Endothelial cell of umbilical vein (primary cell): ENCODE measurements at regions not wholly inside any gene's neighbourhood (a gene's known extent, or its start where the extent isn't known, plus 50 kb on each side); places are given as distances from the start of the nearest gene placed in this dataset.

ENCODE experiments used
- BruUV-seq: library from RNA; stranded (reverse); fragments of 400-500 nt; replicated peaks from 2 replicates; lab custom pipeline; 2021; lab: Mats Ljungman, UMichigan
- CTCF ChIA-PET: fragments of 300-600, 350-600 bp; sonication (Branson Sonifier 250); formaldehyde crosslinking; loops from one replicate; lab custom pipeline; 2021; ENCODE audit warnings: antibody characterized with exemption, inconsistent platforms; lab: Charles Lee
- POLR2A ChIA-PET: fragments of 300-600, 350-600 bp; sonication (Branson Sonifier 250); formaldehyde crosslinking; loops from one replicate; lab custom pipeline; 2021; ENCODE audit warnings: antibody characterized with exemption, inconsistent platforms; lab: Charles Lee
- DNase-seq: peaks from one replicate; pipeline ENCODE4 v3.0.0-alpha.2; 2011; ENCODE audit warnings: low read depth, low spot score
- FAIRE-seq: peaks from 2 replicates; lab custom pipeline; 2011; peaks lifted over from hg19 to GRCh38; lab: Jason Lieb, UNC
- H2AFZ ChIP-seq: 2 replicates; pipeline ENCODE4 v1.6.0; 2012; ENCODE audit warnings: low read depth, low read length, control low read depth, inconsistent platforms
- H3K27ac ChIP-seq: 2 replicates; pipeline ENCODE4 v1.5.1; 2011; ENCODE audit warnings: low read depth, mild to moderate bottlenecking, control low read depth, low read length, moderate library complexity; ENCODE audit not compliant: insufficient read depth
- H3K27me3 ChIP-seq, 2 experiments: 2 replicates each; pipeline versions ENCODE4 v1.6.0 to v1.6.1; 2011; ENCODE audit warnings: low read length in 2 of 2, mixed read lengths in 1 of 2; ENCODE audit not compliant: control insufficient read depth in 2 of 2, insufficient read depth in 2 of 2
- H3K36me3 ChIP-seq, 2 experiments: 2 replicates in 1 of 2; 3 replicates in 1 of 2; pipeline ENCODE4 v1.5.1; 2011; ENCODE audit warnings: low read length in 2 of 2, mild to moderate bottlenecking in 1 of 2, moderate library complexity in 1 of 2; ENCODE audit not compliant: control insufficient read depth in 2 of 2, insufficient read depth in 2 of 2; ENCODE audit errors: extremely low read depth in 1 of 2
- H3K4me1 ChIP-seq: 3 replicates; pipeline ENCODE4 v1.5.1; 2011; ENCODE audit warnings: mild to moderate bottlenecking, low read length; ENCODE audit not compliant: control insufficient read depth, insufficient read depth; ENCODE audit errors: extremely low read depth
- H3K4me2 ChIP-seq: 2 replicates; pipeline ENCODE4 v1.6.1; 2011; ENCODE audit warnings: low read length, control low read depth, mixed read lengths; ENCODE audit not compliant: insufficient read depth
- H3K4me3 ChIP-seq, 3 experiments: fragments of 200-600 bp in 1 of 3; sonication (generic), shearing (Covaris generic) in 1 of 3; replicated peaks in 1 of 3; 2 replicates each; pipeline ENCODE4 v1.5.1; 2011 to 2016; ENCODE audit warnings: control low read depth in 3 of 3, low read length in 3 of 3, mild to moderate bottlenecking in 2 of 3, inconsistent platforms in 1 of 3, low read depth in 1 of 3, moderate library complexity in 1 of 3; ENCODE audit not compliant: insufficient read depth in 1 of 3
- H3K79me2 ChIP-seq: 2 replicates; pipeline ENCODE4 v1.6.0; 2012; ENCODE audit warnings: low read length, inconsistent platforms; ENCODE audit not compliant: control insufficient read depth, insufficient read depth
- H3K9ac ChIP-seq: replicated peaks from 2 replicates; pipeline ENCODE3; 2011; ENCODE audit warnings: low read length, control low read depth; ENCODE audit not compliant: insufficient read depth; ENCODE audit errors: extremely low read depth
- H3K9me1 ChIP-seq: replicated peaks from 3 replicates; pipeline ENCODE4 v1.6.0; 2011; ENCODE audit warnings: mild to moderate bottlenecking, low read length; ENCODE audit not compliant: control insufficient read depth, insufficient read depth; ENCODE audit errors: extremely low read depth
- H3K9me3 ChIP-seq: replicated peaks from 2 replicates; pipeline ENCODE4 v1.5.1; 2012; ENCODE audit warnings: low read length, inconsistent platforms; ENCODE audit not compliant: control insufficient read depth, insufficient read depth
- H4K20me1 ChIP-seq: replicated peaks from 2 replicates; pipeline ENCODE3; 2011; ENCODE audit warnings: mild to moderate bottlenecking, low read length; ENCODE audit not compliant: control insufficient read depth, insufficient read depth; ENCODE audit errors: extremely low read depth
- CTCF ChIP-seq, 2 donors: IDR thresholded peaks; 1 replicate in 1 of 2; 2 replicates in 1 of 2; pipeline ENCODE4 v1.5.1; 2011; ENCODE audit warnings: low read length in 2 of 2, mild to moderate bottlenecking in 2 of 2, moderate library complexity in 2 of 2, control low read depth in 1 of 2, inconsistent platforms in 1 of 2, low read depth in 1 of 2; ENCODE audit not compliant: insufficient read depth in 1 of 2; ENCODE audit errors: extremely low read depth in 1 of 2
- EZH2 ChIP-seq: IDR thresholded peaks from 2 replicates; pipeline ENCODE4 v1.6.1; 2012; ENCODE audit warnings: borderline replicate concordance, low read depth, mild to moderate bottlenecking, moderate library complexity, low read length, inconsistent platforms; ENCODE audit not compliant: severe bottlenecking
- FOS ChIP-seq: IDR thresholded peaks from 2 replicates; pipeline ENCODE4 v1.6.1; 2011; ENCODE audit warnings: mild to moderate bottlenecking, low read length, moderate library complexity, borderline replicate concordance; ENCODE audit not compliant: insufficient read depth
- GATA2 ChIP-seq: IDR thresholded peaks from 2 replicates; pipeline ENCODE4 v1.7.0; 2011; ENCODE audit warnings: low read depth, mild to moderate bottlenecking, moderate library complexity, mixed read lengths, low read length; ENCODE audit not compliant: insufficient read length, insufficient read depth
- JUN ChIP-seq: IDR thresholded peaks from 2 replicates; pipeline ENCODE4 v1.6.1; 2011; ENCODE audit warnings: borderline replicate concordance, low read depth; ENCODE audit not compliant: insufficient read length, insufficient read depth
- MYC ChIP-seq: IDR thresholded peaks from one replicate; pipeline ENCODE4 v1.6.1; 2011; ENCODE audit warnings: mild to moderate bottlenecking, low read depth, low read length
- POLR2A ChIP-seq: IDR thresholded peaks from 2 replicates; pipeline ENCODE4 v1.6.1; 2012; ENCODE audit warnings: low read depth, mild to moderate bottlenecking, control low read depth, low read length
- POLR2AphosphoS5 ChIP-seq: IDR thresholded peaks from 2 replicates; pipeline ENCODE4 v1.6.1; 2012; ENCODE audit warnings: low read depth, mild to moderate bottlenecking, control low read depth, low read length, moderate library complexity; ENCODE audit not compliant: insufficient read depth
- dilution Hi-C: fragments of 300-500 bp; cut with MboI; formaldehyde crosslinking; loops from one replicate; pipeline ENCODE4 v1.15.0; 2019; ENCODE audit warnings: low sequenced_read_pairs; ENCODE audit not compliant: extremely low pct_ligation_motif_present
- intact Hi-C: fragments of 100-400 bp; cut with micrococcal nuclease; formaldehyde crosslinking; loops from one replicate; pipeline ENCODE4 v1.10.0; 2022
- TF ChIP-seq, protein P1 (sequence below): IDR thresholded peaks from 2 replicates; pipeline ENCODE4 v1.6.1; 2011; ENCODE audit not compliant: insufficient read depth, insufficient read length

- Histone ChIP-seq H3K79me2 (no peaks in the 10 kb centered on the region), H3K27me3 (no peaks in the 10 kb centered on the region), H3K27ac (no peak overlapping the region), H3K9me1 (no peaks in the 10 kb centered on the region), H3K4me3 (no peak overlapping the region), H3K4me2 (no peak overlapping the region), H3K4me1 (no peaks in the 10 kb centered on the region), H2AFZ (no peak overlapping the region), H3K9me3 (no peaks in the 10 kb centered on the region), H4K20me1 (no peaks in the 10 kb centered on the region), H3K9ac (no peak overlapping the region), H3K36me3 (no peaks in the 10 kb centered on the region)
- intact Hi-C loops: no loop called here
- BruUV-seq: no TSS peak
- DNase-seq: no peak
- ChIA-PET POLR2A (no interaction called here), CTCF (no interaction called here)
- no peak for FAIRE-seq
- TF ChIP-seq GATA2 (no peak), POLR2A (no peak), POLR2AphosphoS5 (no peak), EZH2 (no peak), MYC (no peak), CTCF (IDR thresholded peaks at IDR 0.05; ENCODE audit: extremely low read depth in 1 of 2, insufficient read depth in 1 of 2, low read depth in 1 of 2, low read length in 2 of 2) (no peak)
- dilution Hi-C loops: no loop called here
Observed at GRCh38 chr1:76005765-76006164, 68.8 kb upstream of the ST6GALNAC3 start.

GRCh38 chr1:76006234-76006633, 68.3 kb upstream of the ST6GALNAC3 start:
- H3K9ac ChIP-seq: no peak overlapping the region
- intact Hi-C loops (no loop called here), dilution Hi-C loops (no loop called here)
- no peak for FAIRE-seq
- no peaks in the 10 kb centered on the region for H3K79me2 ChIP-seq
- DNase-seq: no peak
- H3K4me2 ChIP-seq: no peak overlapping the region
- no peak for TF ChIP-seq EZH2
- no peak for TF ChIP-seq POLR2A
- TF ChIP-seq POLR2AphosphoS5: no peak
- no peak for TF ChIP-seq FOS
- no peak for TF ChIP-seq JUN
- TF ChIP-seq CTCF (IDR thresholded peaks at IDR 0.05; ENCODE audit: extremely low read depth in 1 of 2, insufficient read depth in 1 of 2, low read depth in 1 of 2, low read length in 2 of 2): no peak
- TF ChIP-seq MYC: no peak
- no peak for TF ChIP-seq GATA2
- TF ChIP-seq, protein P1, sequence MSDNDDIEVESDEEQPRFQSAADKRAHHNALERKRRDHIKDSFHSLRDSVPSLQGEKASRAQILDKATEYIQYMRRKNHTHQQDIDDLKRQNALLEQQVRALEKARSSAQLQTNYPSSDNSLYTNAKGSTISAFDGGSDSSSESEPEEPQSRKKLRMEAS: no peak
- no TSS peak for BruUV-seq
- CTCF ChIA-PET: interaction anchor here (1.3 kb wide), 1 partner anchor 16 kb away, joined by 3 read pairs; no protein-coding TSS in a partner anchor
- no peaks in the 10 kb centered on the region for H3K36me3 ChIP-seq
- H3K9me3 ChIP-seq: no peaks in the 10 kb centered on the region
- no peaks in the 10 kb centered on the region for H3K27me3 ChIP-seq
- H3K9me1 ChIP-seq: no peaks in the 10 kb centered on the region
- no peaks in the 10 kb centered on the region for H4K20me1 ChIP-seq
- H2AFZ ChIP-seq: no peak overlapping the region
- no peak overlapping the region for H3K4me3 ChIP-seq
- H3K27ac ChIP-seq: no peak overlapping the region
- no peaks in the 10 kb centered on the region for H3K4me1 ChIP-seq
- POLR2A ChIA-PET: no interaction called here
